Suprapubic skin (tissue), 3 donors: ENCODE measurements at regions not wholly inside any gene's neighbourhood (a gene's known extent, or its start where the extent isn't known, plus 50 kb on each side); places are given as distances from the start of the nearest gene placed in this dataset.

Experiments
- POLR2A ChIP-seq, 2 donors: fragments of 450-650 bp; IDR thresholded peaks; one replicate each; pipeline ENCODE4 v1.6.1; 2017; ENCODE audit warnings: antibody characterized with exemption in 2 of 2, mild to moderate bottlenecking in 2 of 2, moderate library complexity in 2 of 2
- TF ChIP-seq, protein P1 (sequence below), 2 donors: fragments of 200-600 bp in 1 of 2; fragments of 450-650 bp in 1 of 2; sonication (generic) in 1 of 2; IDR thresholded peaks; one replicate each; pipeline ENCODE4 v1.5.1; 2016 to 2019; ENCODE audit warnings: antibody characterized with exemption in 2 of 2, mild to moderate bottlenecking in 1 of 2, moderate library complexity in 1 of 2

DNA sequence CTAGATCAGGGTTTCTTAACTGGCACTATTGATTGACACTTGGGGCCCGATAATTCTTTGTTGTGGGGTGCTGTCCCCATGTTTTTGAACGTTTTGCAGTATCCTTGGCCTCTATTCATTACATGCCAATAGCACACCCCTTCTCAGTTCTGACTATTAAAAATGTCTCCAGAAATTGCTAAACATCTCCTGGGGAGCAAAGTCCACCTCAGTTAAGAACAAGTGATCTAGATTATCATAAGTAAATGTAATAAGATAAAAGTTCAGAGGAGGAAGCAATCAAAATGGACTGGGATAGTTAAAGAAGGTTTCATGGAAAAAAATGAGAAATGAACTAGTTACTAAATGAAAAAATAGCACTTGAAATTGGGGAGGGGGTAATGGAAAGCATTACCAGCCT lies 98.1 kb upstream of the MIR17HG start:
- TF ChIP-seq POLR2A (IDR thresholded peaks at IDR 0.05) = no peak
- TF ChIP-seq, protein P1, sequence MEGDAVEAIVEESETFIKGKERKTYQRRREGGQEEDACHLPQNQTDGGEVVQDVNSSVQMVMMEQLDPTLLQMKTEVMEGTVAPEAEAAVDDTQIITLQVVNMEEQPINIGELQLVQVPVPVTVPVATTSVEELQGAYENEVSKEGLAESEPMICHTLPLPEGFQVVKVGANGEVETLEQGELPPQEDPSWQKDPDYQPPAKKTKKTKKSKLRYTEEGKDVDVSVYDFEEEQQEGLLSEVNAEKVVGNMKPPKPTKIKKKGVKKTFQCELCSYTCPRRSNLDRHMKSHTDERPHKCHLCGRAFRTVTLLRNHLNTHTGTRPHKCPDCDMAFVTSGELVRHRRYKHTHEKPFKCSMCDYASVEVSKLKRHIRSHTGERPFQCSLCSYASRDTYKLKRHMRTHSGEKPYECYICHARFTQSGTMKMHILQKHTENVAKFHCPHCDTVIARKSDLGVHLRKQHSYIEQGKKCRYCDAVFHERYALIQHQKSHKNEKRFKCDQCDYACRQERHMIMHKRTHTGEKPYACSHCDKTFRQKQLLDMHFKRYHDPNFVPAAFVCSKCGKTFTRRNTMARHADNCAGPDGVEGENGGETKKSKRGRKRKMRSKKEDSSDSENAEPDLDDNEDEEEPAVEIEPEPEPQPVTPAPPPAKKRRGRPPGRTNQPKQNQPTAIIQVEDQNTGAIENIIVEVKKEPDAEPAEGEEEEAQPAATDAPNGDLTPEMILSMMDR (IDR thresholded peaks at IDR 0.05) = no peak
